ENCODE measurements at regions not wholly inside any gene's neighbourhood (a gene's known extent, or its start where the extent isn't known, plus 50 kb on each side); places are given as distances from the start of the nearest gene placed in this dataset.

GRCh38 chrX:134736356-134736755 is 60.6 kb downstream of the PABIR2 start:
- ChIA-PET POLR2A (no interaction called here), CTCF (no interaction called here)
- TF ChIP-seq CTCF (IDR thresholded peaks at IDR 0.05), result no peak
- H3K27ac Mint-ChIP-seq, result no peak overlapping the region
- H3K4me1 Mint-ChIP-seq, result no peaks in the 10 kb centered on the region
- H3K36me3 Mint-ChIP-seq (ENCODE audit: low read depth), result no peaks in the 10 kb centered on the region
- no peak overlapping the region for H3K4me3 Mint-ChIP-seq
- H3K9me3 Mint-ChIP-seq, result no peaks in the 10 kb centered on the region
- DNase-seq, result no peak
- intact Hi-C loops (cut with micrococcal nuclease), result no loop called here
- ATAC-seq (ENCODE audit: low read depth), result no peak
- H3K27me3 Mint-ChIP-seq, result no peaks in the 10 kb centered on the region

DNA sequence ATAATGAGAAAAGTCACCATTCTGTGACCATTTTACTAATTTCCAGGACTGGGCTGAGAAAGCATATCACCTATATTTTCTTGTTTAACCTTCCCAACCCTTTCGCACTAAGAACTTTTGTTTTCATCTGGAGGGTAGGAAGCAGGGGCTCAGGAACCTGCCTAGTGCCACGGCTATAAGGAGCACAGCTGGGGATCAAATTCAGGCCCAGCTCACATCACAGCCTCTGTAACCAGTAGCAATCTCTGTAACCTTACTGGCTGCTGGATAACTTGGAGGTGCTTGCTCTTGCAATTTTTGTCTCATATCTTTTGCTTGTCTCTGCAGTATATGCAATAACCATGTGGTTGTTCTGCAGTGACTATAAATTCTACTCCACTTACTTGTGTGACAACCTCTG is 62.0 kb downstream of the PABIR2 start:
- POLR2A ChIA-PET, result no interaction called here
- no peak overlapping the region for H3K4me3 Mint-ChIP-seq
- H3K27me3 Mint-ChIP-seq, result no peaks in the 10 kb centered on the region

DNA sequence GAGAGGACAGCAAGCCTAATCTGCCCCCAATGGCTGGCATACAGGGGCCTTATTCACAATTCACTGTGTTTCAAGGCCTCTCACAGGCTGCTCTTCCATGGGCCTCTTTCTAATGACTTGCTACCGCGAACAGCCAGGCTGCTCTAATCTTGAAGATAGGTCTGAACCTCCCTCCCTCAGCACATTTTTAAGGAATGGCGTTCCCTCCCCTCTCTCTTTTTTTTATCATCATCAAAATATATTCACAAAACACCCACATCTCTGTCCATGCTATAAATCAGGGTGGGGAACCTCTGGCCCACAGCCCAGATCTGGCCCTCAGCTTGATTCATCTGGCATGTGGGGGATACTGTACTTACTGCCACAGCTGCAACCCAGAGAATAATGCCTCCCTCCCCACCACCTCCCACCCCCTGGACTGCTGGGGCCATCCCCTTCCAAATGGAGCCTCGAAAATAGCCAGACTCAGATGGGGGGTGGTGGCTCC is 62.5 kb downstream of the PABIR2 start:
- H3K27me3 Mint-ChIP-seq, result no peaks in the 10 kb centered on the region
- ChIA-PET POLR2A (no interaction called here), CTCF (no interaction called here)
- H3K36me3 Mint-ChIP-seq (ENCODE audit: low read depth), result no peaks in the 10 kb centered on the region
- H3K9me3 Mint-ChIP-seq, result no peaks in the 10 kb centered on the region
- H3K4me1 Mint-ChIP-seq, result no peaks in the 10 kb centered on the region
- intact Hi-C loops (cut with micrococcal nuclease), result no loop called here
- H3K27ac Mint-ChIP-seq, result no peak overlapping the region
- no peak for DNase-seq
- TF ChIP-seq CTCF (IDR thresholded peaks at IDR 0.05), result no peak
- no peak overlapping the region for H3K4me3 Mint-ChIP-seq
- no peak for ATAC-seq (ENCODE audit: low read depth)

More for the DNA sequence above, 62.0 kb downstream of the PABIR2 start:
- intact Hi-C loops (cut with micrococcal nuclease), result no loop called here
- Mint-ChIP-seq H3K4me1 (no peaks in the 10 kb centered on the region), H3K9me3 (no peaks in the 10 kb centered on the region), H3K36me3 (ENCODE audit: low read depth) (no peaks in the 10 kb centered on the region), H3K27ac (no peak overlapping the region)
- DNase-seq (no peak), ATAC-seq (ENCODE audit: low read depth) (no peak)
- CTCF ChIA-PET, result no interaction called here
- no peak for TF ChIP-seq CTCF (IDR thresholded peaks at IDR 0.05)

DNA sequence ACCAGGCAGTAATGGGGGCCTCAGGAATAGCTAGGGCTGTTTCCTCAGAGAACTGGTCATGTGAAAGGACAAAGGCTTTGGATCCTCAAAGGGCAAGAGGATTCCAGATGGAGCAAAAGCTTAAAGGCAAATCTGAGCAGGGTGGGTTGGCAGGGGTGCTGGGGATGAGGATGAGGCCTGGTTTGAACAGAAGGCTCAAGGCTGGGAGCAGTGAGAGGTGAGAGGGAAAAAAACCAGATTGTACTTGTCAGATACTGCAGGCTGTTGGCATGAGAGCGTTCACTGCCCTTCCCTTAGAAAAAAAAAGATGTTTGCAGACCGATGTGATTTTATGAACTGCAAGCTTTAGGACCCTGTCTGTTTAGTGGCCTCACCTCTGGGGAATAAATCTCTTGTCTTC is 63.4 kb downstream of the PABIR2 start:
- Mint-ChIP-seq H3K36me3 (ENCODE audit: low read depth) (no peaks in the 10 kb centered on the region), H3K4me1 (no peaks in the 10 kb centered on the region), H3K27ac (no peak overlapping the region), H3K4me3 (no peak overlapping the region), H3K9me3 (no peaks in the 10 kb centered on the region), H3K27me3 (no peaks in the 10 kb centered on the region)
- ATAC-seq (ENCODE audit: low read depth), result no peak
- no peak for TF ChIP-seq CTCF (IDR thresholded peaks at IDR 0.05)
- DNase-seq, result no peak
- CTCF ChIA-PET, result no interaction called here
- POLR2A ChIA-PET, result no interaction called here
- intact Hi-C loops (cut with micrococcal nuclease), result no loop called here

DNA sequence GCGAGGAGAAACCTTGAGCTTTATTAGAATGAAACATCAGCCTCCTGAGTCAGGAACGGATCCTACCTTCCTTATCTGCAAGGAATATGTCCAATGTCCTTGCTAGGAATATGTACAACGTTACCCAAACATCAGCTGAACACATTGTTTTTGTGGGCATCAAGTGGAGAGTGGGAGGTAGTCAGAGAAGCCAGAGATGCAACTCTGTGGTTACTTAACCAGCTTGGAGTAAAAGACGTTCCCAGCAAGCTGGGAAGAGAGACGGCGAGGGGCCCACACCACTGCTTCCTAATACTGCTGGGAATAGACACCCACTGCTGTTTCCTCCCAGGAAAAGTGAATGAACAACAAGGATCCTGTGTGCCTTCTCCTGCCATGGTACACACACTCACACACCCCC is 64.3 kb downstream of the PABIR2 start:
- POLR2A ChIA-PET, result no interaction called here
- H3K9me3 Mint-ChIP-seq, result no peaks in the 10 kb centered on the region
- no peak overlapping the region for H3K4me3 Mint-ChIP-seq
- no peak overlapping the region for H3K27ac Mint-ChIP-seq
- no peaks in the 10 kb centered on the region for H3K36me3 Mint-ChIP-seq (ENCODE audit: low read depth)
- TF ChIP-seq CTCF (IDR thresholded peaks at IDR 0.05), result no peak
- DNase-seq (no peak), ATAC-seq (ENCODE audit: low read depth) (no peak)
- intact Hi-C loops (cut with micrococcal nuclease), result no loop called here
- H3K27me3 Mint-ChIP-seq, result no peaks in the 10 kb centered on the region
- CTCF ChIA-PET, result no interaction called here
- H3K4me1 Mint-ChIP-seq, result no peaks in the 10 kb centered on the region

All from activated B cell treated with CpG ODN at 0.5 μM for 24 hours (primary cell).